Lung (tissue), 11 donors: ENCODE measurements at regions not wholly inside any gene's neighbourhood (a gene's known extent, or its start where the extent isn't known, plus 50 kb on each side); places are given as distances from the start of the nearest gene placed in this dataset.

ENCODE experiments used
- ATAC-seq: fragments of 200-7000 bp; cut with Tn5 transposase; one replicate; pipeline ENCODE4 v1.9.1; 2020; ENCODE audit warnings: moderate number of reproducible peaks; ENCODE audit not compliant: insufficient read depth, low FRiP score
- DNase-seq, 3 donors: peaks; one replicate each; pipeline ENCODE4 v3.0.0-alpha.2; 2013 to 2017
- H3K27ac ChIP-seq, 2 donors: one replicate each; pipeline ENCODE4 v1.5.1; 2013; ENCODE audit warnings: mild to moderate bottlenecking in 2 of 2, moderate library complexity in 2 of 2, control low read depth in 1 of 2, inconsistent platforms in 1 of 2, low read depth in 1 of 2, low read length in 1 of 2
- H3K27me3 ChIP-seq, 3 donors: one replicate each; pipeline ENCODE4 v1.5.1; 2013; ENCODE audit warnings: low read length in 2 of 3; ENCODE audit not compliant: control insufficient read depth in 3 of 3, insufficient read depth in 3 of 3
- H3K36me3 ChIP-seq, 4 donors: one replicate each; pipeline ENCODE4 v1.5.1; 2013; ENCODE audit warnings: low read length in 4 of 4, mild to moderate bottlenecking in 1 of 4, moderate library complexity in 1 of 4; ENCODE audit not compliant: control insufficient read depth in 4 of 4, insufficient read depth in 4 of 4
- H3K4me1 ChIP-seq, 5 donors: one replicate each; pipeline ENCODE4 v1.5.1; 2013; ENCODE audit warnings: low read length in 5 of 5, mild to moderate bottlenecking in 2 of 5, moderate library complexity in 1 of 5; ENCODE audit not compliant: control insufficient read depth in 5 of 5, insufficient read depth in 5 of 5
- H3K4me3 ChIP-seq: one replicate; pipeline ENCODE4 v1.5.1; 2013; ENCODE audit warnings: mild to moderate bottlenecking, control low read depth, moderate library complexity
- H3K9ac ChIP-seq, 2 donors: one replicate each; pipeline ENCODE4 v1.5.1; 2013; ENCODE audit warnings: low read length in 2 of 2, control low read depth in 1 of 2; ENCODE audit not compliant: insufficient read depth in 1 of 2
- H3K9me3 ChIP-seq, 4 donors: one replicate each; pipeline ENCODE4 v1.5.1; 2013; ENCODE audit warnings: low read length in 3 of 4, mild to moderate bottlenecking in 1 of 4, moderate library complexity in 1 of 4; ENCODE audit not compliant: control insufficient read depth in 4 of 4, insufficient read depth in 3 of 4
- WGBS, 2 donors: extraction: QIAGEN DNeasy Blood & Tissue Kit; methylation state at CpG; one replicate each; pipeline ENCODE4 v1.1.7; 2013; 5-methylcytosine and 5-hydroxymethylcytosine counted together
- TF ChIP-seq, protein P1 (sequence below): IDR thresholded peaks from 2 replicates; pipeline ENCODE4 v1.5.1; 2012; ENCODE audit warnings: mild to moderate bottlenecking; ENCODE audit errors: control extremely low read depth, extremely low read depth
- donor health status: control.
- donor health status: control.
- donor health status: Bipolar disorder and iron deficiency.
- donor health status: healthy.
- donor health status: DM: yes; HTN: yes; CAD: no.

DNA sequence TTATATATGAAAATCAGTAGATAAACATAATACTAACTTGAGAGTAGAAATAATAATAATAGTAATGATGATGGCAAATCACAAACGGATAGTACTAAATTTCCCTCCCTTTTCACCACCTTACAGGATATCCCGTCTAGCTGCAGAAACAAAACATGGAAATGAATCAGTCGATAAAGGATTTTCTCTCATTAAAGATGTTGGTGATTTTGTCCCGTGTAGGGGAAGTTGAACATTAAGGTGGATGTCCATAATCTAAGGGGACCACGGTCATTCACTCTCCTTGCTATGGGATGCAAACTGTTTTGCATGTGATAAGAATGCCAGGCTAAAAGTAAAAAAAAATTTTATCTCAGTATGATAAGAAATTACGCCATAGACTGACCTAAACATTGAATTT is 1027.7 kb upstream of the NR2F2 start:
- TF ChIP-seq, protein P1, sequence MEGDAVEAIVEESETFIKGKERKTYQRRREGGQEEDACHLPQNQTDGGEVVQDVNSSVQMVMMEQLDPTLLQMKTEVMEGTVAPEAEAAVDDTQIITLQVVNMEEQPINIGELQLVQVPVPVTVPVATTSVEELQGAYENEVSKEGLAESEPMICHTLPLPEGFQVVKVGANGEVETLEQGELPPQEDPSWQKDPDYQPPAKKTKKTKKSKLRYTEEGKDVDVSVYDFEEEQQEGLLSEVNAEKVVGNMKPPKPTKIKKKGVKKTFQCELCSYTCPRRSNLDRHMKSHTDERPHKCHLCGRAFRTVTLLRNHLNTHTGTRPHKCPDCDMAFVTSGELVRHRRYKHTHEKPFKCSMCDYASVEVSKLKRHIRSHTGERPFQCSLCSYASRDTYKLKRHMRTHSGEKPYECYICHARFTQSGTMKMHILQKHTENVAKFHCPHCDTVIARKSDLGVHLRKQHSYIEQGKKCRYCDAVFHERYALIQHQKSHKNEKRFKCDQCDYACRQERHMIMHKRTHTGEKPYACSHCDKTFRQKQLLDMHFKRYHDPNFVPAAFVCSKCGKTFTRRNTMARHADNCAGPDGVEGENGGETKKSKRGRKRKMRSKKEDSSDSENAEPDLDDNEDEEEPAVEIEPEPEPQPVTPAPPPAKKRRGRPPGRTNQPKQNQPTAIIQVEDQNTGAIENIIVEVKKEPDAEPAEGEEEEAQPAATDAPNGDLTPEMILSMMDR, result no peak
- Histone ChIP-seq H3K27ac (no peak overlapping the region), H3K9ac (no peak overlapping the region), H3K4me3 (no peak overlapping the region), H3K36me3 (no peaks in the 10 kb centered on the region), H3K4me1 (peaks cover 0 to 29% (median 0%) of the 10 kb centered on the region in 5 donors), H3K9me3 (peaks cover 0 to 3% (median 0%) of the 10 kb centered on the region in 4 donors), H3K27me3 (peaks cover 0 to 5% (median 0%) of the 10 kb centered on the region in 3 donors)
- no peak for ATAC-seq
- DNase-seq, result no peak
- WGBS, 2 donors, result 57 to 59% methylated on average over 6 of the region's 6 CpGs

DNA sequence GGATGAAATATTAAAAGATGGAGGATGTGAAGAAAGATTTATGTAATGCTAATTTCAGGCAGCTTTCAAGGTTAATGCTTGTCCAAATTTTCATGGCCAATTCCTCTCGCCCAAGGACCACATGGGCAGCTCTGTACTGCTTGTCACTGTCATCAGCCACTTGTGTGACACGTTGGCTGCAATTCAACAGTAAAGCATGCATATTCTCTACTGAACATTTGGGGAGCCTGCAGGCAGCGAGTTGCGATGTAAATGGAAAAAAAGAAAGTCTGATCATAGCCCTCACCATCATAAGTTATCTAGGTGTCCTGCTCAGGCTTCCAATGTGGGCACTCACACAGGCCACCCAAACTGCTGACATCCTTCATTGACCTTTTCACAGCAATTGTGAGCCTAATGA is 1026.8 kb upstream of the NR2F2 start:
- Histone ChIP-seq H3K9ac (peak overlapping the region in 1 of 2 donors; percentile 67), H3K36me3 (no peaks in the 10 kb centered on the region), H3K4me3 (no peak overlapping the region), H3K27ac (peak overlapping the region in 1 of 2 donors; percentile 70), H3K27me3 (peaks cover 0 to 2% (median 0%) of the 10 kb centered on the region in 3 donors), H3K4me1 (peaks cover 0 to 29% (median 0%) of the 10 kb centered on the region in 5 donors), H3K9me3 (peaks cover 0 to 3% (median 0%) of the 10 kb centered on the region in 4 donors)
- ATAC-seq (no peak), DNase-seq (peak; percentile 74 to 87 (median 87))
- TF ChIP-seq, protein P1, result no peak
- WGBS, 2 donors, result 67 to 73% methylated on average over 4 of the region's 4 CpGs

DNA sequence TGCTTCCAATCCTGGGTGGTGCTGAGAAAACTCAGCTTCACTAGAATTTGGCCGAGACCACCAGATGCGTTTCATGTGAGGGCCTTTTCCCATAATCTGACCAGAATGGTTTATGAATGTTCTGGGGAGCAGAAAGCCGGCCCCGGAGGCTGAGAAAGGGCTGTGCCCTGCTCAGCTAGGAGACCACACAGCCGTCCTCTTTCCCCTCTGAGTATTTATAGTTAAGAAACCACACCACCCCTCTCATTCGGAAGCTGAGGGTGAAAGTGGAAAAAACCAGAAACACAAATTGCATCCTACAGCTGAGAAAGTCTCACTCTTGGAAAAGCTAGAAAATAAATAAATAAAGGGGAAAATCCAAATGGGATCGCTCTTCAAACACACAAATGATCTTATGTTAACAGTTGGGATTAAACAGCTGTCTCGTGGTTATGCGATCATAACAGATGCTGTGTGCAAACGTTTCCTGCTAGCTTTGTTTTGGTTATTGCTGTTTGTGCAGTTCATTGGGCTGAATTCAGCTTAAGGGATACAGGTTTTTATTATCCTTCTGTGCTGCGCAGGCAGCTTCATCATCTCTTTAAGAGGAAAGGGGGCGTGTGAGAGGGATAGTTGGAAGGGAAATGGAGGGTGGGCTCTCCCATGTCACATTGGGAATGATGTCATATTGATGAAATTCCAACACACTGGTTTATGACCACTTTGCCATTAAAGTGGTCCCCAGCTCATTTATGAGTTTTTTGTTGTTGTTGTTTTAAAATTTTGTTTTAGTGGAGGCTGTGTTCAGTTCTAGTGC is 1026.2 kb upstream of the NR2F2 start:
- WGBS, 2 donors, result 37 to 44% methylated on average over 12 of the region's 12 CpGs
- ATAC-seq, result no peak
- H3K4me3 ChIP-seq, result no peak overlapping the region
- H3K9me3 ChIP-seq, result peaks cover 0 to 3% (median 0%) of the 10 kb centered on the region in 4 donors
- peak; percentile 84 to 97 (median 97) for DNase-seq
- peaks cover 0 to 29% (median 0%) of the 10 kb centered on the region in 5 donors for H3K4me1 ChIP-seq
- peak overlapping the region in 1 of 2 donors; percentile 67 for H3K9ac ChIP-seq
- H3K27me3 ChIP-seq, result no peaks in the 10 kb centered on the region
- no peaks in the 10 kb centered on the region for H3K36me3 ChIP-seq
- peak overlapping the region; percentile 26 to 70 for H3K27ac ChIP-seq
- TF ChIP-seq, protein P1, result no peak
